ENCODE measurements at regions not wholly inside any gene's neighbourhood (a gene's known extent, or its start where the extent isn't known, plus 50 kb on each side); places are given as distances from the start of the nearest gene placed in this dataset.

- TF ChIP-seq POLR2A (IDR thresholded peaks at IDR 0.05) (no peak), CTCF (IDR thresholded peaks at IDR 0.05) (no peak)
Observed at GRCh38 chr2:120514521-120514920, 168.6 kb downstream of the INHBB start.
